ENCODE measurements at regions not wholly inside any gene's neighbourhood (a gene's known extent, or its start where the extent isn't known, plus 50 kb on each side); places are given as distances from the start of the nearest gene placed in this dataset.
"Not testable (repeated sequence)": the region's sequence is repeated elsewhere in the genome, so short reads cannot be mapped to it uniquely, and the experiment has no call there.

GRCh38 chr10:78339251-78339650 is 305.6 kb downstream of the RPS24 start:
- Histone ChIP-seq H3K36me3 (ENCODE audit: control insufficient read depth in 1 of 2, insufficient read depth in 2 of 2, low read length in 2 of 2) (no peaks in the 10 kb centered on the region), H3K4me3 (ENCODE audit: low read depth in 1 of 2, low read length in 2 of 2) (no peak overlapping the region), H3K27me3 (ENCODE audit: low read depth, low read length) (no peaks in the 10 kb centered on the region), H3K27ac (ENCODE audit: low read length) (no peak overlapping the region), H3K9me3 (ENCODE audit: control insufficient read depth in 1 of 2, low read length in 2 of 2) (no peaks in the 10 kb centered on the region), H3K4me1 (ENCODE audit: control insufficient read depth in 1 of 2, insufficient read depth in 2 of 2, low read length in 2 of 2) (peaks cover 0 to 15% of the 10 kb centered on the region in 2 donors)

GRCh38 chr10:78341953-78342614 is 308.4 kb downstream of the RPS24 start:
- Histone ChIP-seq H3K36me3 (ENCODE audit: control insufficient read depth in 1 of 2, insufficient read depth in 2 of 2, low read length in 2 of 2) (no peaks in the 10 kb centered on the region), H3K27me3 (ENCODE audit: low read depth, low read length) (no peaks in the 10 kb centered on the region), H3K4me3 (ENCODE audit: low read depth in 1 of 2, low read length in 2 of 2) (no peak overlapping the region), H3K4me1 (ENCODE audit: control insufficient read depth in 1 of 2, insufficient read depth in 2 of 2, low read length in 2 of 2) (peaks cover 0 to 5% of the 10 kb centered on the region in 2 donors), H3K9me3 (ENCODE audit: control insufficient read depth in 1 of 2, low read length in 2 of 2) (no peaks in the 10 kb centered on the region), H3K27ac (ENCODE audit: low read length) (no peak overlapping the region)

- H3K36me3 ChIP-seq (ENCODE audit: control insufficient read depth in 1 of 2, insufficient read depth in 2 of 2, low read length in 2 of 2), result no peaks in the 10 kb centered on the region
- no peak overlapping the region for H3K27ac ChIP-seq (ENCODE audit: low read length)
- H3K9me3 ChIP-seq (ENCODE audit: control insufficient read depth in 1 of 2, low read length in 2 of 2), result no peaks in the 10 kb centered on the region
- peaks cover 0 to 5% of the 10 kb centered on the region in 2 donors for H3K4me1 ChIP-seq (ENCODE audit: control insufficient read depth in 1 of 2, insufficient read depth in 2 of 2, low read length in 2 of 2)
- H3K27me3 ChIP-seq (ENCODE audit: low read depth, low read length), result no peaks in the 10 kb centered on the region
- no peak overlapping the region for H3K4me3 ChIP-seq (ENCODE audit: low read depth in 1 of 2, low read length in 2 of 2)
These were observed 309.4 kb downstream of the RPS24 start for GRCh38 chr10:78342827-78343653.

- H3K4me1 ChIP-seq (ENCODE audit: control insufficient read depth in 1 of 2, insufficient read depth in 2 of 2, low read length in 2 of 2); H3K27ac ChIP-seq (ENCODE audit: low read length); H3K4me3 ChIP-seq (ENCODE audit: low read depth in 1 of 2, low read length in 2 of 2): not testable (repeated sequence)
These were observed 310.6 kb downstream of the RPS24 start for GRCh38 chr10:78344257-78344656.

GRCh38 chr10:78345515-78345914 is 311.9 kb downstream of the RPS24 start:
- H3K4me1 ChIP-seq (ENCODE audit: control insufficient read depth in 1 of 2, insufficient read depth in 2 of 2, low read length in 2 of 2); H3K27me3 ChIP-seq (ENCODE audit: low read depth, low read length); H3K36me3 ChIP-seq (ENCODE audit: control insufficient read depth in 1 of 2, insufficient read depth in 2 of 2, low read length in 2 of 2); H3K9me3 ChIP-seq (ENCODE audit: control insufficient read depth in 1 of 2, low read length in 2 of 2); H3K4me3 ChIP-seq (ENCODE audit: low read depth in 1 of 2, low read length in 2 of 2); H3K27ac ChIP-seq (ENCODE audit: low read length): not testable (repeated sequence)

More at GRCh38 chr10:78344257-78344656, 310.6 kb downstream of the RPS24 start:
- not testable (repeated sequence) for H3K27me3 ChIP-seq (ENCODE audit: low read depth, low read length); H3K9me3 ChIP-seq (ENCODE audit: control insufficient read depth in 1 of 2, low read length in 2 of 2); H3K36me3 ChIP-seq (ENCODE audit: control insufficient read depth in 1 of 2, insufficient read depth in 2 of 2, low read length in 2 of 2)

- no peaks in the 10 kb centered on the region for H3K27me3 ChIP-seq (ENCODE audit: low read depth, low read length)
- H3K4me3 ChIP-seq (ENCODE audit: low read depth in 1 of 2, low read length in 2 of 2), result no peak overlapping the region
- H3K27ac ChIP-seq (ENCODE audit: low read length), result no peak overlapping the region
- H3K4me1 ChIP-seq (ENCODE audit: control insufficient read depth in 1 of 2, insufficient read depth in 2 of 2, low read length in 2 of 2), result no peaks in the 10 kb centered on the region
- H3K9me3 ChIP-seq (ENCODE audit: control insufficient read depth in 1 of 2, low read length in 2 of 2), result no peaks in the 10 kb centered on the region
- H3K36me3 ChIP-seq (ENCODE audit: control insufficient read depth in 1 of 2, insufficient read depth in 2 of 2, low read length in 2 of 2), result no peaks in the 10 kb centered on the region
These were observed 313.1 kb downstream of the RPS24 start for GRCh38 chr10:78346721-78347120.

GRCh38 chr10:78348411-78349164 is 314.9 kb downstream of the RPS24 start:
- Histone ChIP-seq H3K36me3 (ENCODE audit: control insufficient read depth in 1 of 2, insufficient read depth in 2 of 2, low read length in 2 of 2) (no peaks in the 10 kb centered on the region), H3K4me1 (ENCODE audit: control insufficient read depth in 1 of 2, insufficient read depth in 2 of 2, low read length in 2 of 2) (no peaks in the 10 kb centered on the region), H3K9me3 (ENCODE audit: control insufficient read depth in 1 of 2, low read length in 2 of 2) (no peaks in the 10 kb centered on the region), H3K4me3 (ENCODE audit: low read depth in 1 of 2, low read length in 2 of 2) (no peak overlapping the region), H3K27me3 (ENCODE audit: low read depth, low read length) (no peaks in the 10 kb centered on the region), H3K27ac (ENCODE audit: low read length) (no peak overlapping the region)

GRCh38 chr10:78349165-78349516 is 315.5 kb downstream of the RPS24 start:
- no peaks in the 10 kb centered on the region for H3K27me3 ChIP-seq (ENCODE audit: low read depth, low read length)
- no peak overlapping the region for H3K27ac ChIP-seq (ENCODE audit: low read length)
- H3K9me3 ChIP-seq (ENCODE audit: control insufficient read depth in 1 of 2, low read length in 2 of 2), result no peaks in the 10 kb centered on the region
- H3K36me3 ChIP-seq (ENCODE audit: control insufficient read depth in 1 of 2, insufficient read depth in 2 of 2, low read length in 2 of 2), result no peaks in the 10 kb centered on the region
- H3K4me1 ChIP-seq (ENCODE audit: control insufficient read depth in 1 of 2, insufficient read depth in 2 of 2, low read length in 2 of 2), result no peaks in the 10 kb centered on the region
- no peak overlapping the region for H3K4me3 ChIP-seq (ENCODE audit: low read depth in 1 of 2, low read length in 2 of 2)

- H3K36me3 ChIP-seq (ENCODE audit: control insufficient read depth in 1 of 2, insufficient read depth in 2 of 2, low read length in 2 of 2), result no peaks in the 10 kb centered on the region
- H3K9me3 ChIP-seq (ENCODE audit: control insufficient read depth in 1 of 2, low read length in 2 of 2), result no peaks in the 10 kb centered on the region
- no peaks in the 10 kb centered on the region for H3K27me3 ChIP-seq (ENCODE audit: low read depth, low read length)
- H3K4me1 ChIP-seq (ENCODE audit: control insufficient read depth in 1 of 2, insufficient read depth in 2 of 2, low read length in 2 of 2), result no peaks in the 10 kb centered on the region
- H3K4me3 ChIP-seq (ENCODE audit: low read depth in 1 of 2, low read length in 2 of 2), result no peak overlapping the region
- no peak overlapping the region for H3K27ac ChIP-seq (ENCODE audit: low read length)
These were observed 316.4 kb downstream of the RPS24 start for GRCh38 chr10:78349911-78350663.

GRCh38 chr10:78351283-78351682 is 317.6 kb downstream of the RPS24 start:
- H3K36me3 ChIP-seq (ENCODE audit: control insufficient read depth in 1 of 2, insufficient read depth in 2 of 2, low read length in 2 of 2), result no peaks in the 10 kb centered on the region
- no peak overlapping the region for H3K27ac ChIP-seq (ENCODE audit: low read length)
- no peaks in the 10 kb centered on the region for H3K27me3 ChIP-seq (ENCODE audit: low read depth, low read length)
- H3K4me3 ChIP-seq (ENCODE audit: low read depth in 1 of 2, low read length in 2 of 2), result no peak overlapping the region
- no peaks in the 10 kb centered on the region for H3K9me3 ChIP-seq (ENCODE audit: control insufficient read depth in 1 of 2, low read length in 2 of 2)
- H3K4me1 ChIP-seq (ENCODE audit: control insufficient read depth in 1 of 2, insufficient read depth in 2 of 2, low read length in 2 of 2), result no peaks in the 10 kb centered on the region

- no peaks in the 10 kb centered on the region for H3K36me3 ChIP-seq (ENCODE audit: control insufficient read depth in 1 of 2, insufficient read depth in 2 of 2, low read length in 2 of 2)
- H3K4me1 ChIP-seq (ENCODE audit: control insufficient read depth in 1 of 2, insufficient read depth in 2 of 2, low read length in 2 of 2), result no peaks in the 10 kb centered on the region
- no peaks in the 10 kb centered on the region for H3K27me3 ChIP-seq (ENCODE audit: low read depth, low read length)
- H3K9me3 ChIP-seq (ENCODE audit: control insufficient read depth in 1 of 2, low read length in 2 of 2), result no peaks in the 10 kb centered on the region
- H3K27ac ChIP-seq (ENCODE audit: low read length), result no peak overlapping the region
- no peak overlapping the region for H3K4me3 ChIP-seq (ENCODE audit: low read depth in 1 of 2, low read length in 2 of 2)
These were observed 318.1 kb downstream of the RPS24 start for GRCh38 chr10:78351809-78352208.

All from muscle layer of duodenum (tissue), 2 donors.